GM12872 (cell line): ENCODE measurements at regions not wholly inside any gene's neighbourhood (a gene's known extent, or its start where the extent isn't known, plus 50 kb on each side); places are given as distances from the start of the nearest gene placed in this dataset.

Experiments used
- CTCF ChIP-seq: IDR thresholded peaks from 3 replicates; pipeline ENCODE4 v1.5.1; 2011; ENCODE audit warnings: low read depth, mild to moderate bottlenecking, low read length, moderate library complexity; ENCODE audit not compliant: insufficient read depth

GRCh38 chr6:126919947-126920346 is 198.5 kb upstream of the RSPO3 start:
- no peak for TF ChIP-seq CTCF

GRCh38 chr6:126923807-126924206 is 194.7 kb upstream of the RSPO3 start:
- TF ChIP-seq CTCF = no peak

- no peak for TF ChIP-seq CTCF
Measured at GRCh38 chr6:126926926-126927325, 191.5 kb upstream of the RSPO3 start.

GRCh38 chr6:126927841-126928240 is 190.6 kb upstream of the RSPO3 start:
- no peak for TF ChIP-seq CTCF

- no peak for TF ChIP-seq CTCF
Measured at GRCh38 chr6:126937426-126937825, 181.0 kb upstream of the RSPO3 start.

- TF ChIP-seq CTCF = no peak
Measured at GRCh38 chr6:126939784-126940183, 178.7 kb upstream of the RSPO3 start.

- no peak for TF ChIP-seq CTCF
Measured at GRCh38 chr6:126941751-126942150, 176.7 kb upstream of the RSPO3 start.

- TF ChIP-seq CTCF = no peak
Measured at GRCh38 chr6:126944512-126944911, 174.0 kb upstream of the RSPO3 start.
